Gastroesophageal sphincter (tissue), 4 donors: ENCODE measurements at regions not wholly inside any gene's neighbourhood (a gene's known extent, or its start where the extent isn't known, plus 50 kb on each side); places are given as distances from the start of the nearest gene placed in this dataset.

Source experiments
- ATAC-seq: fragments of 150-250 bp; one replicate; pipeline ENCODE4 v1.9.1; 2016; ENCODE audit warnings: mild to moderate bottlenecking, moderate library complexity
- H3K27ac ChIP-seq, 4 donors: fragments of 200-600 bp; sonication (generic) in 3 of 4; 1 replicate in 3 of 4; 2 replicates in 1 of 4; pipeline ENCODE4 v1.5.1; 2016 to 2019
- H3K27me3 ChIP-seq: fragments of 200-600 bp; sonication (generic); one replicate; pipeline ENCODE4 v1.5.1; 2019
- H3K36me3 ChIP-seq, 2 donors: fragments of 200-600 bp; sonication (generic); one replicate each; pipeline ENCODE4 v1.5.1; 2019; ENCODE audit warnings: control low read depth in 1 of 2
- H3K4me1 ChIP-seq, 3 donors: fragments of 200-600 bp; sonication (generic); 1 replicate in 2 of 3; 2 replicates in 1 of 3; pipeline ENCODE4 v1.5.1; 2016 to 2019; ENCODE audit warnings: control low read depth in 2 of 3
- H3K4me3 ChIP-seq, 2 donors: fragments of 200-600 bp; sonication (generic); one replicate each; pipeline ENCODE4 v1.5.1; 2019; ENCODE audit warnings: mild to moderate bottlenecking in 1 of 2, moderate library complexity in 1 of 2
- H3K9me3 ChIP-seq, 3 donors: fragments of 200-600 bp; sonication (generic); one replicate each; pipeline ENCODE4 v1.5.1; 2017 to 2019; ENCODE audit warnings: control low read depth in 2 of 3
- EP300 ChIP-seq: sonication (generic); formaldehyde crosslinking; IDR thresholded peaks from one replicate; pipeline ENCODE4 v1.6.1; 2017; ENCODE audit warnings: antibody characterized with exemption, mild to moderate bottlenecking
- POLR2A ChIP-seq, 2 donors: fragments of 450-650 bp; IDR thresholded peaks; one replicate each; pipeline ENCODE4 v1.6.1; 2017; ENCODE audit warnings: antibody characterized with exemption in 2 of 2, mild to moderate bottlenecking in 2 of 2, moderate library complexity in 1 of 2
- POLR2AphosphoS5 ChIP-seq: sonication (generic); formaldehyde crosslinking; IDR thresholded peaks from one replicate; pipeline ENCODE4 v1.6.1; 2017; ENCODE audit warnings: antibody characterized with exemption
- WGBS, 2 donors: methylation state at CpG; one replicate each; pipeline ENCODE4 v1.1.5; 2018; ENCODE audit warnings: low coverage in 1 of 2; 5-methylcytosine and 5-hydroxymethylcytosine counted together
- TF ChIP-seq, protein P1 (sequence below), 4 experiments: fragments of 200-600 bp in 2 of 4; fragments of 450-650 bp in 2 of 4; sonication (generic) in 1 of 4; IDR thresholded peaks; one replicate each; pipeline ENCODE4 v1.5.1; 2017 to 2019; ENCODE audit warnings: antibody characterized with exemption in 4 of 4, mild to moderate bottlenecking in 2 of 4, moderate library complexity in 2 of 4

DNA sequence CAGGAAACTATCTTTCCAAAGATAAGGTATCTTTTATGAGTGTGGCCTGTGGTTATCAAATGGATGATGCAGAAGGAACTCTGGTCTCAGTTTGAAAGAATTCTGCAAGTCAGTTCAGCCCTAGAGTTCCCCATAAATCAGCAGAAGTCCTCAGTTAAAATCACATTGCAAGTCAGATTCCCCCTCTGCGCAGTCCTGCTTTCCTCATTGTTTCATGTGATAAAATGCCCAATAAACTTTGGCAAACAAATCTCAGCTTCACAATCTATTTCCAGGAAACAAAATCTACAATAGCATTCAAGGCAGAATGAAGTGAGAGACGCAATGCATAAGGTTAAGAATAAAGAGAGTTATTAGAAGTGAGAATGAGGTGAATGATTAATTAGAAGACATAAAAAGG is 216.3 kb upstream of the KLHL1 start:
- H3K27me3 ChIP-seq, result no peaks in the 10 kb centered on the region
- TF ChIP-seq EP300 (no peak), POLR2A (IDR thresholded peaks at IDR 0.05) (no peak), POLR2AphosphoS5 (no peak)
- TF ChIP-seq, protein P1, sequence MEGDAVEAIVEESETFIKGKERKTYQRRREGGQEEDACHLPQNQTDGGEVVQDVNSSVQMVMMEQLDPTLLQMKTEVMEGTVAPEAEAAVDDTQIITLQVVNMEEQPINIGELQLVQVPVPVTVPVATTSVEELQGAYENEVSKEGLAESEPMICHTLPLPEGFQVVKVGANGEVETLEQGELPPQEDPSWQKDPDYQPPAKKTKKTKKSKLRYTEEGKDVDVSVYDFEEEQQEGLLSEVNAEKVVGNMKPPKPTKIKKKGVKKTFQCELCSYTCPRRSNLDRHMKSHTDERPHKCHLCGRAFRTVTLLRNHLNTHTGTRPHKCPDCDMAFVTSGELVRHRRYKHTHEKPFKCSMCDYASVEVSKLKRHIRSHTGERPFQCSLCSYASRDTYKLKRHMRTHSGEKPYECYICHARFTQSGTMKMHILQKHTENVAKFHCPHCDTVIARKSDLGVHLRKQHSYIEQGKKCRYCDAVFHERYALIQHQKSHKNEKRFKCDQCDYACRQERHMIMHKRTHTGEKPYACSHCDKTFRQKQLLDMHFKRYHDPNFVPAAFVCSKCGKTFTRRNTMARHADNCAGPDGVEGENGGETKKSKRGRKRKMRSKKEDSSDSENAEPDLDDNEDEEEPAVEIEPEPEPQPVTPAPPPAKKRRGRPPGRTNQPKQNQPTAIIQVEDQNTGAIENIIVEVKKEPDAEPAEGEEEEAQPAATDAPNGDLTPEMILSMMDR (IDR thresholded peaks at IDR 0.05), result no peak
- H3K4me3 ChIP-seq, result no peak overlapping the region
- 73 to 90% methylated on average over 2 of the region's 2 CpGs for WGBS, 2 donors
- H3K27ac ChIP-seq, result no peak overlapping the region
- ATAC-seq, result no peak
- H3K36me3 ChIP-seq, result no peaks in the 10 kb centered on the region
- H3K9me3 ChIP-seq, result no peaks in the 10 kb centered on the region
- no peaks in the 10 kb centered on the region for H3K4me1 ChIP-seq

- no peak overlapping the region for H3K27ac ChIP-seq
- ATAC-seq, result no peak
- 67 to 77% methylated on average over 2 of the region's 2 CpGs for WGBS, 2 donors
- no peaks in the 10 kb centered on the region for H3K27me3 ChIP-seq
- no peak overlapping the region for H3K4me3 ChIP-seq
- H3K36me3 ChIP-seq, result no peaks in the 10 kb centered on the region
- TF ChIP-seq POLR2AphosphoS5 (no peak), EP300 (no peak), POLR2A (IDR thresholded peaks at IDR 0.05) (no peak)
- TF ChIP-seq, protein P1 (IDR thresholded peaks at IDR 0.05), result no peak
- no peaks in the 10 kb centered on the region for H3K9me3 ChIP-seq
- H3K4me1 ChIP-seq, result no peaks in the 10 kb centered on the region
These were observed 202.9 kb upstream of the KLHL1 start for GRCh38 chr13:70311191-70311590.

- no peak for TF ChIP-seq POLR2AphosphoS5
- TF ChIP-seq POLR2A (IDR thresholded peaks at IDR 0.05), result no peak
- TF ChIP-seq, protein P1 (IDR thresholded peaks at IDR 0.05), result no peak
- no peak for TF ChIP-seq EP300
- no peak for ATAC-seq
- no peak overlapping the region for H3K27ac ChIP-seq
- no peaks in the 10 kb centered on the region for H3K9me3 ChIP-seq
- H3K4me1 ChIP-seq, result no peaks in the 10 kb centered on the region
- WGBS, 2 donors, result 30% methylated on average over 4 of the region's 4 CpGs
- H3K36me3 ChIP-seq, result no peaks in the 10 kb centered on the region
- no peaks in the 10 kb centered on the region for H3K27me3 ChIP-seq
- H3K4me3 ChIP-seq, result no peak overlapping the region
These were observed 202.3 kb upstream of the KLHL1 start for GRCh38 chr13:70310396-70311119.

DNA sequence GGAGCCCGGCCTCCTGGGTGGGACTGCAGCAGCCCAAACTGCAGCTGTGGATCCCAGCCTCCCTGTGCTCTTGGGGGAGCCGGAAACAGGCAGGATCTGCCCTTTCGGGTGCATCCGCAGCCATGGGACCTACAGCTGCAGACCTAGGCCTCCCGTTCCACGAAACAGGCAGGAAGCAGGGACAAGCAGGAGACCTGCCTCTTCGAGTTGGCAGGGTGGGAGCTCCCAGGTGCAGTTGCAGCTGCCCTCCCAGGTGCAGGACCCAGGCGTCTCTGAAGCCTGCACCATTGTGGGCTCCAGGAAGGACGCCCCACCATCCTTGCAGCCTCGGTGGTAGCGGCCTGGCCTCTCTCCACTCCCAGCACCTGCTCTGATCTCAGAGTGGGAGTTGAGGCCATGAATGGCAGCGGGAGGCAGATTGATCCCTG is 189.0 kb upstream of the KLHL1 start:
- TF ChIP-seq POLR2A (IDR thresholded peaks at IDR 0.05) (no peak), EP300 (no peak), POLR2AphosphoS5 (no peak)
- TF ChIP-seq, protein P1 (IDR thresholded peaks at IDR 0.05), result no peak
- Histone ChIP-seq H3K27me3 (no peaks in the 10 kb centered on the region), H3K36me3 (no peaks in the 10 kb centered on the region), H3K9me3 (peaks cover 0 to 29% (median 0%) of the 10 kb centered on the region in 3 donors), H3K4me1 (no peaks in the 10 kb centered on the region), H3K27ac (no peak overlapping the region), H3K4me3 (no peak overlapping the region)
- ATAC-seq, result no peak
- no CpG with 5 or more reads among the region's 12 CpGs for WGBS, 2 donors

- Histone ChIP-seq H3K27me3 (no peaks in the 10 kb centered on the region), H3K9me3 (no peaks in the 10 kb centered on the region), H3K27ac (no peak overlapping the region), H3K4me3 (no peak overlapping the region), H3K4me1 (no peaks in the 10 kb centered on the region), H3K36me3 (no peaks in the 10 kb centered on the region)
- TF ChIP-seq EP300, result no peak
- TF ChIP-seq POLR2A (IDR thresholded peaks at IDR 0.05), result no peak
- no peak for TF ChIP-seq POLR2AphosphoS5
- TF ChIP-seq, protein P1 (IDR thresholded peaks at IDR 0.05), result no peak
- no peak for ATAC-seq
- 36 to 60% methylated on average over 1 of the region's 1 CpG for WGBS, 2 donors
These were observed 176.1 kb upstream of the KLHL1 start for GRCh38 chr13:70284371-70284770.
